ENCODE measurements at regions not wholly inside any gene's neighbourhood (a gene's known extent, or its start where the extent isn't known, plus 50 kb on each side); places are given as distances from the start of the nearest gene placed in this dataset.
"Not testable (repeated sequence)": the region's sequence is repeated elsewhere in the genome, so short reads cannot be mapped to it uniquely, and the experiment has no call there.

GRCh38 chr2:90069290-90069894 is 1377.9 kb downstream of the RPIA start:
- no peaks in the 10 kb centered on the region for H3K4me1 ChIP-seq
- H3K9me3 ChIP-seq, result no peaks in the 10 kb centered on the region
- H3K36me3 ChIP-seq, result no peaks in the 10 kb centered on the region
- no peak for DNase-seq (ENCODE audit: extremely low spot score in 2 of 2)
- H3K4me3 ChIP-seq, result no peak overlapping the region
- intact Hi-C loops (cut with DNase I), result no loop called here
- no peak overlapping the region for H3K27ac ChIP-seq
- no peak for TF ChIP-seq POLR2AphosphoS5 (IDR thresholded peaks at IDR 0.05; ENCODE audit: insufficient read depth in 1 of 2, low read depth in 1 of 2)
- TF ChIP-seq POLR2A (IDR thresholded peaks at IDR 0.05), result no peak
- TF ChIP-seq CTCF (IDR thresholded peaks at IDR 0.05), result no peak
- no peaks in the 10 kb centered on the region for H3K27me3 ChIP-seq

- no peaks in the 10 kb centered on the region for H3K4me1 ChIP-seq
- H3K4me3 ChIP-seq, result no peak overlapping the region
- DNase-seq (ENCODE audit: extremely low spot score in 2 of 2), result no peak
- no peaks in the 10 kb centered on the region for H3K9me3 ChIP-seq
- no peaks in the 10 kb centered on the region for H3K27me3 ChIP-seq
- intact Hi-C loops (cut with DNase I), result no loop called here
- H3K36me3 ChIP-seq, result no peaks in the 10 kb centered on the region
- no peak for TF ChIP-seq CTCF (IDR thresholded peaks at IDR 0.05)
- no peak for TF ChIP-seq POLR2A (IDR thresholded peaks at IDR 0.05)
- no peak for TF ChIP-seq POLR2AphosphoS5 (IDR thresholded peaks at IDR 0.05; ENCODE audit: insufficient read depth in 1 of 2, low read depth in 1 of 2)
- no peak overlapping the region for H3K27ac ChIP-seq
Measured at GRCh38 chr2:90076311-90076710, 1384.8 kb downstream of the RPIA start.

- TF ChIP-seq POLR2A (IDR thresholded peaks at IDR 0.05), result no peak
- TF ChIP-seq CTCF (IDR thresholded peaks at IDR 0.05), result no peak
- TF ChIP-seq POLR2AphosphoS5 (IDR thresholded peaks at IDR 0.05; ENCODE audit: insufficient read depth in 1 of 2, low read depth in 1 of 2), result no peak
- no peak overlapping the region for H3K27ac ChIP-seq
- H3K4me1 ChIP-seq, result no peaks in the 10 kb centered on the region
- no peaks in the 10 kb centered on the region for H3K27me3 ChIP-seq
- intact Hi-C loops (cut with DNase I), result no loop called here
- H3K9me3 ChIP-seq, result no peaks in the 10 kb centered on the region
- H3K4me3 ChIP-seq, result no peak overlapping the region
- no peaks in the 10 kb centered on the region for H3K36me3 ChIP-seq
- DNase-seq (ENCODE audit: extremely low spot score in 2 of 2), result no peak
Measured at GRCh38 chr2:90077948-90078347, 1386.5 kb downstream of the RPIA start.

GRCh38 chr2:90079374-90079773 is 1387.9 kb downstream of the RPIA start:
- TF ChIP-seq POLR2AphosphoS5 (IDR thresholded peaks at IDR 0.05; ENCODE audit: insufficient read depth in 1 of 2, low read depth in 1 of 2), result no peak
- no peak for DNase-seq (ENCODE audit: extremely low spot score in 2 of 2)
- Histone ChIP-seq H3K4me1 (no peaks in the 10 kb centered on the region), H3K9me3 (no peaks in the 10 kb centered on the region), H3K4me3 (no peak overlapping the region), H3K27ac (no peak overlapping the region), H3K36me3 (no peaks in the 10 kb centered on the region), H3K27me3 (no peaks in the 10 kb centered on the region)
- intact Hi-C loops (cut with DNase I), result no loop called here

GRCh38 chr2:90087792-90088191 is 1396.3 kb downstream of the RPIA start:
- H3K4me1 ChIP-seq; H3K27ac ChIP-seq; H3K27me3 ChIP-seq; intact Hi-C loops (cut with DNase I); H3K9me3 ChIP-seq; DNase-seq (ENCODE audit: extremely low spot score in 2 of 2); H3K4me3 ChIP-seq; H3K36me3 ChIP-seq: not testable (repeated sequence)

GRCh38 chr2:90093571-90094270 is 1402.2 kb downstream of the RPIA start:
- DNase-seq (ENCODE audit: extremely low spot score in 2 of 2); H3K27ac ChIP-seq; H3K4me3 ChIP-seq; H3K9me3 ChIP-seq; intact Hi-C loops (cut with DNase I); H3K27me3 ChIP-seq; H3K4me1 ChIP-seq; H3K36me3 ChIP-seq: not testable (repeated sequence)

GRCh38 chr2:90097617-90098016 is 1406.1 kb downstream of the RPIA start:
- H3K4me1 ChIP-seq; H3K27ac ChIP-seq; H3K9me3 ChIP-seq; intact Hi-C loops (cut with DNase I); H3K27me3 ChIP-seq; DNase-seq (ENCODE audit: extremely low spot score in 2 of 2); H3K36me3 ChIP-seq; H3K4me3 ChIP-seq: not testable (repeated sequence)

- H3K36me3 ChIP-seq; H3K4me1 ChIP-seq; DNase-seq (ENCODE audit: extremely low spot score in 2 of 2); H3K27me3 ChIP-seq; H3K27ac ChIP-seq; H3K9me3 ChIP-seq; H3K4me3 ChIP-seq; intact Hi-C loops (cut with DNase I): not testable (repeated sequence)
Measured at GRCh38 chr2:90105142-90105541, 1413.7 kb downstream of the RPIA start.

GRCh38 chr2:90123409-90123808 is 1431.9 kb downstream of the RPIA start:
- H3K27ac ChIP-seq; H3K36me3 ChIP-seq; intact Hi-C loops (cut with DNase I); H3K4me1 ChIP-seq; H3K9me3 ChIP-seq; DNase-seq (ENCODE audit: extremely low spot score in 2 of 2); H3K27me3 ChIP-seq; H3K4me3 ChIP-seq: not testable (repeated sequence)

GRCh38 chr2:90139046-90139445 is 1447.6 kb downstream of the RPIA start:
- H3K27me3 ChIP-seq; H3K9me3 ChIP-seq; DNase-seq (ENCODE audit: extremely low spot score in 2 of 2); H3K27ac ChIP-seq; H3K4me3 ChIP-seq; H3K4me1 ChIP-seq; H3K36me3 ChIP-seq; intact Hi-C loops (cut with DNase I): not testable (repeated sequence)

Measured in vagina (tissue), 2 donors.